ENCODE measurements at regions not wholly inside any gene's neighbourhood (a gene's known extent, or its start where the extent isn't known, plus 50 kb on each side); places are given as distances from the start of the nearest gene placed in this dataset.
A peak's percentile ranks its signal among the peaks of the same experiment; 100 is the strongest.

GRCh38 chr4:30920043-30920442, 199.9 kb downstream of the PCDH7 start:
- TF ChIP-seq CTCF (IDR thresholded peaks at IDR 0.05; ENCODE audit: control extremely low read depth in 1 of 3, insufficient read depth in 1 of 3, low read depth in 1 of 3, low read length in 3 of 3) (peak in 2 of 3 experiments; percentile 12 to 21; a peak in 1 of 4 replicates), KDM1A (IDR thresholded peaks at IDR 0.05; ENCODE audit: borderline replicate concordance, low read length) (no peak), POLR2A (IDR thresholded peaks at IDR 0.05; ENCODE audit: control extremely low read depth in 1 of 2, low read depth in 2 of 2, low read length in 2 of 2) (no peak), EP300 (IDR thresholded peaks at IDR 0.05; ENCODE audit: borderline replicate concordance in 1 of 2, low read depth in 2 of 2, low read length in 2 of 2) (no peak), NANOG (IDR thresholded peaks at IDR 0.05; ENCODE audit: insufficient read depth, low read depth, low read length, poor library complexity, severe bottlenecking) (no peak), MAFK (IDR thresholded peaks at IDR 0.05; ENCODE audit: low read depth, low read length) (no peak), SP1 (IDR thresholded peaks at IDR 0.05; ENCODE audit: low read depth, low read length) (no peak), JUND (IDR thresholded peaks at IDR 0.05; ENCODE audit: low read length) (peak; percentile 53; the same call in 1 of the 2 replicates)
